Neuronal stem cell (in vitro differentiated cells): ENCODE measurements at regions not wholly inside any gene's neighbourhood (a gene's known extent, or its start where the extent isn't known, plus 50 kb on each side); places are given as distances from the start of the nearest gene placed in this dataset.
"Not testable (repeated sequence)": the region's sequence is repeated elsewhere in the genome, so short reads cannot be mapped to it uniquely, and the experiment has no call there.

Experiments
- DNase-seq: peaks from one replicate; pipeline ENCODE4 v3.0.0-alpha.2; 2013; ENCODE audit warnings: low spot score
- H2AFZ ChIP-seq: one replicate; pipeline ENCODE4 v1.6.1; 2013; ENCODE audit warnings: mild to moderate bottlenecking, low read length, inconsistent platforms
- H2AK5ac ChIP-seq: 2 replicates; pipeline ENCODE4 v1.6.1; 2013; ENCODE audit warnings: low read depth, mild to moderate bottlenecking, inconsistent platforms, low read length, moderate library complexity, mixed read lengths
- H2BK120ac ChIP-seq: 2 replicates; pipeline ENCODE4 v1.6.1; 2013; ENCODE audit warnings: low read depth, mild to moderate bottlenecking, inconsistent platforms, low read length, moderate library complexity, mixed read lengths
- H2BK12ac ChIP-seq: one replicate; pipeline ENCODE4 v1.6.1; 2013; ENCODE audit warnings: low read length, inconsistent platforms
- H2BK15ac ChIP-seq: 2 replicates; pipeline ENCODE4 v1.6.1; 2013; ENCODE audit warnings: mild to moderate bottlenecking, low read length, inconsistent platforms, mixed read lengths
- H2BK5ac ChIP-seq: one replicate; pipeline ENCODE4 v1.6.1; 2013; ENCODE audit warnings: inconsistent platforms, mild to moderate bottlenecking, low read length, moderate library complexity
- H3K14ac ChIP-seq: one replicate; pipeline ENCODE4 v1.6.1; 2013; ENCODE audit warnings: low read length, inconsistent platforms
- H3K18ac ChIP-seq: 2 replicates; pipeline ENCODE4 v1.6.1; 2013; ENCODE audit warnings: low read length, inconsistent platforms
- H3K23ac ChIP-seq: 2 replicates; pipeline ENCODE4 v1.6.1; 2013; ENCODE audit warnings: low read depth, mild to moderate bottlenecking, mixed read lengths, low read length, inconsistent platforms; ENCODE audit not compliant: poor library complexity
- H3K27ac ChIP-seq: replicated peaks from 3 replicates; pipeline ENCODE4 v1.5.1; 2013; ENCODE audit warnings: low read length, inconsistent platforms
- H3K27me3 ChIP-seq, 3 experiments: 2 replicates each; pipeline ENCODE4 v1.6.1; 2013; ENCODE audit warnings: low read length in 3 of 3, mild to moderate bottlenecking in 2 of 3, inconsistent platforms in 1 of 3, low read depth in 1 of 3, mixed read lengths in 1 of 3, moderate library complexity in 1 of 3; ENCODE audit not compliant: control insufficient read depth in 3 of 3, insufficient read depth in 3 of 3
- H3K36me3 ChIP-seq, 2 donors: replicated peaks in 1 of 2; 2 replicates each; pipeline ENCODE4 v1.6.1; 2013; ENCODE audit warnings: low read length in 2 of 2; ENCODE audit not compliant: control insufficient read depth in 2 of 2, insufficient read depth in 2 of 2
- H3K4ac ChIP-seq: 2 replicates; pipeline ENCODE4 v1.6.1; 2013; ENCODE audit warnings: inconsistent platforms, mild to moderate bottlenecking, low read length, moderate library complexity
- H3K4me1 ChIP-seq, 2 donors: 1 replicate in 1 of 2; 2 replicates in 1 of 2; pipeline ENCODE4 v1.6.1; 2013; ENCODE audit warnings: low read length in 2 of 2, low read depth in 1 of 2; ENCODE audit not compliant: control insufficient read depth in 2 of 2, insufficient read depth in 1 of 2
- H3K4me2 ChIP-seq: one replicate; pipeline ENCODE4 v1.6.1; 2013; ENCODE audit warnings: mild to moderate bottlenecking, low read length, inconsistent platforms; ENCODE audit not compliant: insufficient read depth, poor library complexity, severe bottlenecking
- H3K4me3 ChIP-seq, 2 donors: 2 replicates each; pipeline ENCODE4 v1.5.1; 2013; ENCODE audit warnings: low read length in 2 of 2, mild to moderate bottlenecking in 2 of 2, inconsistent platforms in 1 of 2, moderate library complexity in 1 of 2
- H3K79me1 ChIP-seq: one replicate; pipeline ENCODE4 v1.6.1; 2013; ENCODE audit warnings: low read depth, mild to moderate bottlenecking, inconsistent platforms, low read length, moderate library complexity
- H3K9ac ChIP-seq: one replicate; pipeline ENCODE4 v1.6.1; 2013; ENCODE audit warnings: mild to moderate bottlenecking, low read depth, low read length, inconsistent platforms; ENCODE audit not compliant: poor library complexity
- H3K9me3 ChIP-seq, 2 donors: replicated peaks in 1 of 2; 2 replicates each; pipeline versions ENCODE3 to v1.6.1; 2013; ENCODE audit warnings: low read length in 2 of 2, mild to moderate bottlenecking in 2 of 2, inconsistent platforms in 1 of 2, low read depth in 1 of 2, mixed read lengths in 1 of 2, moderate library complexity in 1 of 2; ENCODE audit not compliant: control insufficient read depth in 2 of 2, insufficient read depth in 1 of 2
- H4K8ac ChIP-seq: one replicate; pipeline ENCODE4 v1.6.1; 2013; ENCODE audit warnings: low read depth, mild to moderate bottlenecking, inconsistent platforms, low read length, moderate library complexity
- H4K91ac ChIP-seq: one replicate; pipeline ENCODE4 v1.6.1; 2013; ENCODE audit warnings: low read length, low read depth, mild to moderate bottlenecking, inconsistent platforms; ENCODE audit not compliant: poor library complexity
- WGBS, 2 donors: extraction: QIAGEN DNeasy Blood & Tissue Kit; methylation state at CpG; one replicate each; pipeline ENCODE4 v1.1.7; 2013; ENCODE audit warnings: missing lambda C conversion rate in 2 of 2, mixed read lengths in 1 of 2; ENCODE audit not compliant: insufficient read length in 2 of 2, insufficient replicate concordance in 1 of 2; ENCODE audit errors: extremely low coverage in 2 of 2; 5-methylcytosine and 5-hydroxymethylcytosine counted together

DNA sequence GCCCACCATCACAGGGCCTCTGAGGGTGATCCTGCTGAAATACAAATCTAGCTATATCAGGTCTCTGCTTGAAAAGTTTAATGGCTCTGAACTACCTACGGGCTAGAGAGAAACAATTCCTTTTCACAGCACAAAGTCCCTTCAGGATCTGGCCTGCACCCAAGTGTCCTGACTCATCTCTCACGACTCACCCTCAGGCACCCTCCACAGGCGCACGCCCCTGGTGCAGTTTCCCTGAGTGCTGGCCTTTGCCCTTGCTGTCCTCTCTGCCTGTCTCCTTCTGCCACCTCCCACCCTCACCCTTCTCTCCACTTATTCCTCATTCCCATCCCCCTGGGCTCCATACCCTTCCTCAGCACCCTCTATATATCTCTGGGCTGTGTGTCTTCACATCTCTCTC lies 901.7 kb downstream of the TUBA3C start:
- not testable (repeated sequence) for H3K23ac ChIP-seq, H2BK120ac ChIP-seq, H3K4me3 ChIP-seq, H3K9me3 ChIP-seq, H2AFZ ChIP-seq, H2AK5ac ChIP-seq, H3K27ac ChIP-seq, H3K14ac ChIP-seq, H2BK5ac ChIP-seq, H2BK12ac ChIP-seq, H3K36me3 ChIP-seq, H2BK15ac ChIP-seq, H3K4me2 ChIP-seq, H3K79me1 ChIP-seq, DNase-seq, H3K4ac ChIP-seq, H3K9ac ChIP-seq, H4K8ac ChIP-seq, H3K4me1 ChIP-seq, H3K18ac ChIP-seq, H3K27me3 ChIP-seq, H4K91ac ChIP-seq
- WGBS, 2 donors: no CpG with 5 or more reads among the region's 4 CpGs

- not testable (repeated sequence) for H2BK120ac ChIP-seq, H4K91ac ChIP-seq, H3K27ac ChIP-seq, H2BK15ac ChIP-seq, H3K9ac ChIP-seq, H4K8ac ChIP-seq, H3K18ac ChIP-seq, H2BK12ac ChIP-seq, DNase-seq, H3K79me1 ChIP-seq, H3K23ac ChIP-seq, H3K9me3 ChIP-seq, H3K4me3 ChIP-seq, H2BK5ac ChIP-seq, H3K4me1 ChIP-seq, H2AK5ac ChIP-seq, H3K14ac ChIP-seq, H3K27me3 ChIP-seq, H3K4me2 ChIP-seq, H3K4ac ChIP-seq, H3K36me3 ChIP-seq, H2AFZ ChIP-seq
- no CpG with 5 or more reads among the region's 12 CpGs for WGBS, 2 donors
Measured at GRCh38 chr13:18277372-18277771, 904.3 kb downstream of the TUBA3C start.

- not testable (repeated sequence) for H4K8ac ChIP-seq, H3K4me3 ChIP-seq, H3K4me1 ChIP-seq, H2BK120ac ChIP-seq, H3K4ac ChIP-seq, H3K18ac ChIP-seq, H2AK5ac ChIP-seq, H3K4me2 ChIP-seq, H3K79me1 ChIP-seq, DNase-seq, H2BK5ac ChIP-seq, H3K27ac ChIP-seq, H3K9me3 ChIP-seq, H4K91ac ChIP-seq, H2BK15ac ChIP-seq, H3K36me3 ChIP-seq, H3K14ac ChIP-seq, H2BK12ac ChIP-seq, H3K9ac ChIP-seq, H3K23ac ChIP-seq, H3K27me3 ChIP-seq, H2AFZ ChIP-seq
- no CpG with 5 or more reads among the region's 6 CpGs for WGBS, 2 donors
Measured at GRCh38 chr13:18276280-18276679, 905.3 kb downstream of the TUBA3C start.

- H3K4me1 ChIP-seq, H3K79me1 ChIP-seq, H3K27me3 ChIP-seq, H2BK15ac ChIP-seq, H4K8ac ChIP-seq, H2BK12ac ChIP-seq, H3K4me3 ChIP-seq, H3K27ac ChIP-seq, DNase-seq, H3K9ac ChIP-seq, H3K4ac ChIP-seq, H4K91ac ChIP-seq, H3K36me3 ChIP-seq, H3K23ac ChIP-seq, H2AFZ ChIP-seq, H3K18ac ChIP-seq, H2BK120ac ChIP-seq, H3K4me2 ChIP-seq, H3K9me3 ChIP-seq, H2BK5ac ChIP-seq, H3K14ac ChIP-seq, H2AK5ac ChIP-seq: not testable (repeated sequence)
- WGBS, 2 donors: no CpG with 5 or more reads among the region's 14 CpGs
Measured at GRCh38 chr13:18273785-18274514, 907.7 kb downstream of the TUBA3C start.
